GM19455 (cell line): ENCODE measurements at regions not wholly inside any gene's neighbourhood (a gene's known extent, or its start where the extent isn't known, plus 50 kb on each side); places are given as distances from the start of the nearest gene placed in this dataset.

ENCODE experiments used
- ATAC-seq: cut with Tn5 transposase; IDR thresholded peaks from one replicate; pipeline ENCODE4 v1.9.1; 2021; ENCODE audit not compliant: unreplicated experiment

GRCh38 chr6:159357211-159357915 lies 188.2 kb downstream of the FNDC1 start:
- no peak for ATAC-seq

GRCh38 chr6:159353193-159353592 lies 184.0 kb downstream of the FNDC1 start:
- ATAC-seq = no peak

GRCh38 chr6:159351707-159352106 lies 182.5 kb downstream of the FNDC1 start:
- no peak for ATAC-seq

GRCh38 chr6:159349915-159350314 lies 180.7 kb downstream of the FNDC1 start:
- ATAC-seq = no peak

GRCh38 chr6:159343709-159344108 lies 174.5 kb downstream of the FNDC1 start:
- no peak for ATAC-seq

- ATAC-seq = no peak
Measured at GRCh38 chr6:159342146-159342545, 172.9 kb downstream of the FNDC1 start.

- ATAC-seq = no peak
Measured at GRCh38 chr6:159334068-159334467, 164.9 kb downstream of the FNDC1 start.

- ATAC-seq = no peak
Measured at GRCh38 chr6:159331451-159331850, 162.3 kb downstream of the FNDC1 start.

GRCh38 chr6:159329081-159329480 lies 159.9 kb downstream of the FNDC1 start:
- ATAC-seq = no peak

GRCh38 chr6:159328052-159328451 lies 158.9 kb downstream of the FNDC1 start:
- ATAC-seq = no peak

GRCh38 chr6:159325476-159325875 lies 156.3 kb downstream of the FNDC1 start:
- no peak for ATAC-seq

GRCh38 chr6:159324596-159324995 lies 155.4 kb downstream of the FNDC1 start:
- ATAC-seq = no peak
